ENCODE measurements at regions not wholly inside any gene's neighbourhood (a gene's known extent, or its start where the extent isn't known, plus 50 kb on each side); places are given as distances from the start of the nearest gene placed in this dataset.

- no peak for DNase-seq
Observed at GRCh38 chr10:78301891-78302738, 268.5 kb downstream of the RPS24 start.

- no peak for DNase-seq
Observed at GRCh38 chr10:78302739-78302988, 269.0 kb downstream of the RPS24 start.

- peak; percentile 13 for DNase-seq
Observed at GRCh38 chr10:78302989-78303854, 269.6 kb downstream of the RPS24 start.

GRCh38 chr10:78304091-78305045 lies 270.7 kb downstream of the RPS24 start:
- no peak for DNase-seq

DNA sequence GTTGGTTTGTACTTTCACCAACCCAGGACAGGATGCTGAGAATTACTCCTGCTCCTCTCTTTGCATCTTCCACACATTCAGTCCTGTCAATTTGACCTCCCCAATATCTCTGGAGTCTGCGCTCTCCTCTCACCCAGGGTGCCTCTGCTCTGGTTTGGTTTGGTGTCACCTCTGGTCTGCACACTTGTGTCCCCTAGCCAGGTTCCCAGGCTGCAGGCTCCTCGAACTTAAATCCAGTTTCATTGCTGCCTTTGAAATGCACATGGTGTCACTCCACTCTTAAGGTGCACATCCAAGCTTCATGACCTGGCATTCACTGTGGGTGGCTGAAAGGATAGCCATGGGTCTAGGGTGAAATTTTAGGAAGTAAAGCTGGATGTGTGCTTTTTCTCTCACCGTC lies 271.6 kb downstream of the RPS24 start:
- DNase-seq: no peak

GRCh38 chr10:78306358-78306757 lies 272.7 kb downstream of the RPS24 start:
- no peak for DNase-seq

DNA sequence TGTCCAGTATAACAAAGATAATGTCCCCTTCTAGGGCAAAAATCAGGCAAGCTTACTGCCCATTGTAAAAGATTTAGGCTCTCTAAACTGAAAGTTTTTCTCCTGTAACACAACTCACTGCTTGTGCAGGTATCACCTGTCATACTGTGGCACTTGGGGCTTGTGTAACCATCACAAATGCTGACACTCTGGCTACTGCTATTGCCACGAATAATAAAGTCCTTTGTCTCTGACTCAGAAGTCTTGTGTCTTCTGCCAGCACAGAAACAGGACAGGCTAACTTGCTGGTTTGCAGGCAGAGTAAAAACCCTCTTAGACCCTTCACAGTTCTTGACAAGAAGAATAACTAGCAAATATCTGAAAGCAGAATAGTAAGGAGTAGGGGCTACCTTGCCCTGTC lies 273.9 kb downstream of the RPS24 start:
- DNase-seq: no peak

GRCh38 chr10:78309536-78310237 lies 276.0 kb downstream of the RPS24 start:
- no peak for DNase-seq

GRCh38 chr10:78310481-78311080 lies 276.9 kb downstream of the RPS24 start:
- no peak for DNase-seq

- DNase-seq: no peak
Observed at GRCh38 chr10:78312197-78313047, 278.8 kb downstream of the RPS24 start.

GRCh38 chr10:78313048-78313381 lies 279.4 kb downstream of the RPS24 start:
- DNase-seq: no peak

DNA sequence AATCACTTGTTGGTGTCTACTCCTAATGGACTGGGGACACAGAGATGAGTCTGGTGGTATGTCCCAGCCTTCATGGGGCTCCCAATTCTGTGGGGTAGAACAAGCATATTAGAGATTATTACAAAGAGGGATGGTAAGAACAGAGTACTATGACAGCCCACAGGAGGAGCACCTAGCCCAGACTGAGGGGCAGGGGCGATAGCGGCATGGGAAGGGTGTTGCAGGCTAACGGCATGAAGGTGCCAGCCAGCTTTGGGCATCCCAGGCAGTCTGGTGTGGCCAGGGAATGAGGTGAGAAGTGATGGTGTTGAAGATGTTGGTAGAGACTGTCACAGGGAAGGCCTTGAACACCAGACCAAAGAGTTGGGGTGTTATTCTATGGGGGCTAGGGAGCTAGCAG lies 280.0 kb downstream of the RPS24 start:
- no peak for DNase-seq

DNA sequence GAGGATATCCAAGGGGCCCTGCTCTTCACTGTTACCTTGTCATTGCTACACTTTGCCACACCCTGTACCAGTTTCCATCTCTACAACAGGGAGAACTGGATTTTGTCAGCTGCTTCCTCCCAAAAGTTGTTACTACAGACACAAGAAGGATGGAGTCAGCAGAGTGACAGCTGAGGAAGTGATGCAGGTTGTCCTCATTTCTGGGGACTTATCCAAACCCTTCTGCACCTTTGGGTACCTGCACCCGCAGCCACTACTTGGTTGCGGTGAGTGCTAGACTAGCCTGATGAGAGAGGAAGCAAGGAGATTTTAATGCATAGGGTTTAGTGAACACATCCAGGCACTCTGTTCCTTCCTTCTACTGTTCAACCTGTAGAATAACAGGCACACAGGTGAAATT lies 281.0 kb downstream of the RPS24 start:
- DNase-seq: no peak

GRCh38 chr10:78316451-78316931 lies 282.8 kb downstream of the RPS24 start:
- DNase-seq: no peak

DNA sequence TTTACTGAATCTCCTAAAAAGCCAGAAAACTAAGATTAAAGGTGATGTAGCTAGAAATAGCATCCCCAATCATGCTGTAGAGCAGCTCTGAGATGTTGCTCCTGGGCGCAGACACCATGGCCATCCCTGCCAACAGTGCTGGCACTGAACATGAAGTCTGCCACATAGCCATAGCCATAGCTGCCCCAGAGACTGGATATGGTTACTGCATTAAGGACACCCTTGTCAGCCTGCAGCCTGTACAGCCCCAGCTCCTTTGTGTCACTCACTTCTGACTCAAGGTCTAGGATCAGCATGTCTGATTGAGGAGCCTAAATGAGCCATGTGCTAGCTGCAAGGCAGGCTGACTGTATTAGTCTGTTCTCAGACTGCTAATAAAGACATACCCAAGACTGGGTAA lies 284.6 kb downstream of the RPS24 start:
- DNase-seq: no peak

DNA sequence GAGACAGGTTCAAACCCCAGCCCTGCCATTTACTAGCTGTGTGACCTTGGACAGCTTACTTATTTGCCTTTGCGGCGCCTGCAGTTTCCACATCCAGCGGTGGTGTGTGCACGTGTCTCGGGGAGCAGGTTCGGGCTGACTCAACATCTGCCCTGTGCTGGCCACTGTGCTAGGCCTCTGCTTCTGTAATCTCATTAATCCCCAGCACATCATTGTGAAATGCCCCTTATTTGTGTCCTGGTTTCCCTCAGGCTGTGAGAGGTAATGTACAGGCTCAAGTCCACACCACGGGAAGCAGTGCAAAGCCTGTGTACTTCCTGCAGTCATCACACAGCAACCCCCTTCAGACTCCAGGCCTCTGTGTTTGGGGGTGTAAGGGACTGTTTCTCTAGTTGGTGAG lies 285.7 kb downstream of the RPS24 start:
- no peak for DNase-seq

DNA sequence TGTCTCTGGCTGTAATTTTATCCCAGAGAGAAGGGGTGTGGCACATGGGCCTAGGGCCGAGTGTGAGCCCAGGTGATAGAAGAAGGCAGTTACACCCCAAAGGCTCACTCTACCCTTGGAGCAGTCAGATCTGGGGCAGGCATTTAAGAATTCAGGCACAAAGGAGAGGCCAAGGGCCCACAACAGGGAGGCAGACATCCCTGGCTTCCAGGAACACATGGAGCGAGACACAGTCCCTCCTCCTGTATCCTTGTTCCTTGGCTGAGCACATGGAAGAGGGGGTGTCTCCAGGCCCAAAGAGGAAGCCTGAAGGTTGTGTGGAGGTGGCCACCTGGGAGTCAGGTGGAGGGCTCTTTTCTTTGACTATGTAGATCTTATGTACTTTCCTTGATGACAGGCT lies 286.2 kb downstream of the RPS24 start:
- no peak for DNase-seq

DNA sequence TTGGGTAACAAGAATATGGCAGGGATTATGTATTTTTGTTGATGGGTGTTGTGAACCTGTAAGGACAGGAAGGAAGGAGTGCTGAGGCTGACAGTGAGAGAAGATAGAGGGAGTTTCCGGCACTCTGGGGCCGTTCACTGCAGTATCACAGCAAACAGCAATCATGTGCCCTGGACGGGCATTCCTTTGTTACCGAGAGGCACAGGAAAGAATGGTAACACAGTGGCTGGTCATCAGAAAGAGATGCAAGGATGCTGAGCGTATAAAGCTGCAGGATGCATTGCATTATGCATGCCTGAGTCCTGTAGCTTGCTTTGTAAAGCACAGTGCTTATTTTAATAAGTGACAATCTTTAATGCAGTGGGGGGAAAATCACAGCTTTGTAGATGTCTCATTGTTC lies 286.8 kb downstream of the RPS24 start:
- DNase-seq: no peak

DNA sequence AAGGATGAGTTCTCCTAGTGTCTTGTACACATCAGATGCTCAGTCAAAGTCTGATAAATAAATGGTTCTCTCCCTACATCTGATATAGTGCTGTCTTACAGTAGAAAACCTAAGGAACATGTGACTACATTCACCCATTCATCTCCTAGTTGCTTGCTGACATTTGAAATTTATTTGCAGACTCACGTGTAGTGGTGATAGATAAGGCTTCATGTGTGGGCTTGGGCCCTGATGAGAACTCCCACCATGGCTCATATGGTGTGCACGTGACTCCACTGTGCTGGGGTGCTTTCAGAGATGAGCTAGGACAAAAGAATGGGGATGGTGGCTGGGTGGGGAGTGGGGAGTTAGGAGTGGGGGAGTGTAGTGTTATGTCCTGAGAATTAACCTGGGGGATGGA lies 287.3 kb downstream of the RPS24 start:
- DNase-seq: no peak

GRCh38 chr10:78321500-78321899 lies 287.8 kb downstream of the RPS24 start:
- no peak for DNase-seq

DNA sequence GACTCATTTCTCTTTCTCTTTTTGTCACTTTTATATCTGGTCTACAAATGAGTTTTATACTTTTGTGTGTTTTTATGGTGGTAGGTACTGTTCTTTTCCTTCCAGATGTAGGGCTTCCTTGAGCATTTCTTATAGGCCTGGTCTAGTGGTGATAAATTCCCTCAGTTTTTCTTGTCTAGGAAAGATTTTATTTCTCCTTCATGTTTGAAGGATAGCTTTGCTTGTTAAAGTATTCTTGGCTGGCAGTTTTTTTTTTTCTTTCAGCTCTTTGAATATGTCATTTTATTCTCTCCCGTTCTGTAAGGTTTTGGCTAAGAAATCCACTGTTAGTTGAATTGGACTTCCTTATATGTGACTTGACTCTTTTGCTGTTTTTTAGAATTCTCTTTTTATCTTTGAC lies 292.7 kb downstream of the RPS24 start:
- no peak for DNase-seq

All from SIG-M5 (cell line).